ENCODE measurements at regions not wholly inside any gene's neighbourhood (a gene's known extent, or its start where the extent isn't known, plus 50 kb on each side); places are given as distances from the start of the nearest gene placed in this dataset.

DNA sequence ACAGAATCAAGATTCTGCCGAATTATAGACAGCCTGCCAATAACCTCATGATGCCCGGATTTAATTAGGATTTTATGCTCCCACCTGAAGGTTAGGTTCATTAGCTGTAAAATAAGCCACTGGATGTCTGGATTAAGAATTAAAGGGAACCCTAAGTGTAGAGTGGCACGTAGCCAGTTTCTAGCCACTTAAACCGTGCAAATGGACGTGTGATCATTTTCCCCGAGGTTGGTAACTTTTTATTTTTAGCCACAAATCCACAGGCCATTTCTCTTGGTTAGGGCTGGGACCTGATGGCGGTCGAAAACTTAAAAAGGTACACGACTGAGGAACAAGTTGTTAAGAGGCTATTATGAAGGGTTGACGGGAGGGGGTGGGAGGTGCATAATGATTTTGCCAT is 127.3 kb upstream of the TMPO start:
- TF ChIP-seq, protein P1, sequence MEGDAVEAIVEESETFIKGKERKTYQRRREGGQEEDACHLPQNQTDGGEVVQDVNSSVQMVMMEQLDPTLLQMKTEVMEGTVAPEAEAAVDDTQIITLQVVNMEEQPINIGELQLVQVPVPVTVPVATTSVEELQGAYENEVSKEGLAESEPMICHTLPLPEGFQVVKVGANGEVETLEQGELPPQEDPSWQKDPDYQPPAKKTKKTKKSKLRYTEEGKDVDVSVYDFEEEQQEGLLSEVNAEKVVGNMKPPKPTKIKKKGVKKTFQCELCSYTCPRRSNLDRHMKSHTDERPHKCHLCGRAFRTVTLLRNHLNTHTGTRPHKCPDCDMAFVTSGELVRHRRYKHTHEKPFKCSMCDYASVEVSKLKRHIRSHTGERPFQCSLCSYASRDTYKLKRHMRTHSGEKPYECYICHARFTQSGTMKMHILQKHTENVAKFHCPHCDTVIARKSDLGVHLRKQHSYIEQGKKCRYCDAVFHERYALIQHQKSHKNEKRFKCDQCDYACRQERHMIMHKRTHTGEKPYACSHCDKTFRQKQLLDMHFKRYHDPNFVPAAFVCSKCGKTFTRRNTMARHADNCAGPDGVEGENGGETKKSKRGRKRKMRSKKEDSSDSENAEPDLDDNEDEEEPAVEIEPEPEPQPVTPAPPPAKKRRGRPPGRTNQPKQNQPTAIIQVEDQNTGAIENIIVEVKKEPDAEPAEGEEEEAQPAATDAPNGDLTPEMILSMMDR (IDR thresholded peaks at IDR 0.05): no peak
- no peak for TF ChIP-seq POLR2A (IDR thresholded peaks at IDR 0.05)

All from adrenal gland (tissue), 5 donors.